Skeletal muscle satellite cell (primary cell): ENCODE measurements at regions not wholly inside any gene's neighbourhood (a gene's known extent, or its start where the extent isn't known, plus 50 kb on each side); places are given as distances from the start of the nearest gene placed in this dataset.

Experiments
- H3K27me3 ChIP-seq: 2 replicates; pipeline ENCODE4 v1.7.0; 2013; ENCODE audit warnings: low read length; ENCODE audit not compliant: control insufficient read depth, insufficient read depth
- H3K36me3 ChIP-seq: 2 replicates; pipeline ENCODE4 v1.7.0; 2013; ENCODE audit warnings: mild to moderate bottlenecking, control low read depth, low read length; ENCODE audit not compliant: insufficient read depth
- H3K4me1 ChIP-seq: 2 replicates; pipeline ENCODE4 v1.7.0; 2013; ENCODE audit warnings: low read length; ENCODE audit not compliant: control insufficient read depth, insufficient read depth
- H3K4me2 ChIP-seq: 2 replicates; pipeline ENCODE4 v1.7.0; 2013; ENCODE audit warnings: mild to moderate bottlenecking, low read length
- H3K4me3 ChIP-seq: 2 replicates; pipeline ENCODE4 v1.7.0; 2013; ENCODE audit warnings: low read length
- H3K9ac ChIP-seq: 2 replicates; pipeline ENCODE4 v1.7.0; 2013; ENCODE audit warnings: mild to moderate bottlenecking, low read depth, low read length, moderate library complexity
- H3K9me3 ChIP-seq: replicated peaks from 2 replicates; pipeline ENCODE4 v1.7.0; 2013; ENCODE audit warnings: mild to moderate bottlenecking, control low read depth, low read length

DNA sequence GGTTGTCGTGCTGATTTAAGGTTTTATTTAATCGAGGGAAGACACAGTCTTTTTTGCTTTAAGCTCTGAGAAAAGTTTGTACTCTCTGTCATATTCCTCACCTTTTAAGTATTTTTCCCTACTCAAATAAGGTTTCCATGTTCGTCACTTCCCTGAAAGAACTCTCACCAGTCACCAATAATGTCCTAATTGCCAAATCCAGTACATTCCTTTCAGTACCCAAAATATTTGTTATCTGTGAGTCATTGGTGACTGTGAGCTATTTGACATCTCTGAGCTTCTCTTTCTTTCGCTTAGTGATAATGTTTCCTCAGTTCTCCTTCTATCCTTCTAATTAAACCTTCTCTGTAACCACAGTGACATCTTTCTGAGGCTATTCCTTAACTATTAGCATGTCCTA is 874.2 kb upstream of the ADGRL2 start:
- H3K9me3 ChIP-seq = peaks cover 6% of the 10 kb centered on the region
- no peak overlapping the region for H3K9ac ChIP-seq
- no peaks in the 10 kb centered on the region for H3K27me3 ChIP-seq
- H3K4me1 ChIP-seq = no peaks in the 10 kb centered on the region
- no peak overlapping the region for H3K4me3 ChIP-seq
- no peaks in the 10 kb centered on the region for H3K36me3 ChIP-seq
- H3K4me2 ChIP-seq = no peak overlapping the region

DNA sequence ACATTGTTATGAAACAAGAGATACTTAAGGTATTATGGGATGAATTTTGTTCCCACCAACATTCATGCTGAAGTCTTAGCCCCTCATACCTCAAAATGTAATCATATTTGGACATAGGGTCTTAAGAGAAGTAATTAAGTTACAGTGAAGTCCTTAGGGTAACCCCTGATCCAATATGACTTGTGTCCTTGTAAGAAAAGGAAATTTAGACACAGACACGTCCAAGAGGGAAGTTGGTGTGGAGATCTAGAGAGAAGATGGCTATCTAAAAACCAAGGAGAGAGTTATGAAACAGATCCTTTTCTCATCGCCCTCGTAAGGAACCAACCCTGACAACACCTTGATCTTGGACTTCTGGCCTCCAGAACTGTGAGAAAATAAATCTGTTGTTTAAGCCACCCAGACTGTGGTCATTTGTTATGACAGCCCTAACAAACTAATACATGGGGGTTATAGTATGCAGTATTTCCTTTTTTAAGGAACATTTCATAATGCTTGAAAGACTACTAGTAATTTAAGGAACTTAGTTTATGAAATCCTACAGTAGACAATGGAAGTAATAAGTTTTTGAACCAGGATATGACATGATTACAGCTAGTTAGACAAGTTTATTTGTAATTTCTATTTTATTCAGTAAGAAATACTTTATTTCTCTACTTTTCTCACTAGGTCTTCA is 875.5 kb upstream of the ADGRL2 start:
- no peak overlapping the region for H3K4me2 ChIP-seq
- peaks cover 2% of the 10 kb centered on the region for H3K9me3 ChIP-seq
- H3K4me1 ChIP-seq = no peaks in the 10 kb centered on the region
- no peaks in the 10 kb centered on the region for H3K36me3 ChIP-seq
- no peak overlapping the region for H3K9ac ChIP-seq
- no peak overlapping the region for H3K4me3 ChIP-seq
- no peaks in the 10 kb centered on the region for H3K27me3 ChIP-seq

DNA sequence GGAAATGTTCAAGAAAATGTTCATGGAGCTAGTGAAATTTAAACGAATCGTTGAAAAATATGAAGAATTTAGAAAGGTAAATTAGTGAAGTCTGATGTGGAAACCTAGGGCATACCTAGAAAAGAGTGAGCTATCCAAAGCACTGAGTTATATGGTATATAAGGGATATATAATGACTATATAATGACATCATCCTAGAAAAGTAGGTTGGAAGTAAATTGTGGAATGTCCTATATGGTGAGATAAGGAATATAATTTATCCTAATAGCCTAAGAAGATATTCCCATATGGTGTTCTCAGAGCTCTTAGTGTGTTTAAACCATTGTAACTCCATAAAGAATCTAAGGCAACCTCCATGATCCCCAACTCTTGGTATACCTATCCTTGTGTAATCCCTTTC is 876.4 kb upstream of the ADGRL2 start:
- H3K4me3 ChIP-seq = no peak overlapping the region
- H3K27me3 ChIP-seq = no peaks in the 10 kb centered on the region
- no peaks in the 10 kb centered on the region for H3K9me3 ChIP-seq
- no peaks in the 10 kb centered on the region for H3K36me3 ChIP-seq
- H3K4me2 ChIP-seq = no peak overlapping the region
- H3K4me1 ChIP-seq = no peaks in the 10 kb centered on the region
- H3K9ac ChIP-seq = no peak overlapping the region

- no peak overlapping the region for H3K9ac ChIP-seq
- H3K4me3 ChIP-seq = no peak overlapping the region
- no peaks in the 10 kb centered on the region for H3K27me3 ChIP-seq
- H3K9me3 ChIP-seq = no peaks in the 10 kb centered on the region
- no peak overlapping the region for H3K4me2 ChIP-seq
- no peaks in the 10 kb centered on the region for H3K36me3 ChIP-seq
- no peaks in the 10 kb centered on the region for H3K4me1 ChIP-seq
Measured at GRCh38 chr1:80922906-80923305, 877.8 kb upstream of the ADGRL2 start.

DNA sequence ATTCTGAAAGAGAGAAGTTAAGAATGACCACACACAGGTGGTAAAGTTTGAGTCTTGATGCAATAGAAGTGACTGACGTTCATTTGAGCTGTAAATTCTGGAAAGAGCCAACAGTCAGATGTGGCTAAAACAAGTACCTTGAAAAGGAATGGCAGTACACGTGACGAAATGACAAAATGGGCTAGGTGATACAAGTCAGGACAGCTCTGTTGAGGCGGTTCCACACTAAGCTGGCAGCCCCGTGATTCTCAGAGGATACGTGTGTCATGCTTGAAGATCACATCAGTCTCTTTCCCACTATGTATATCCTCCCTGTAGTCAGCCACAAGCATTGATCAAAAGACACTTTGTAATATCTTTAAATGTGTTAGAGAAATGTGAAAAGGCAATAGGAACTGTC is 881.3 kb upstream of the ADGRL2 start:
- Histone ChIP-seq H3K4me2 (no peak overlapping the region), H3K9me3 (no peaks in the 10 kb centered on the region), H3K4me3 (no peak overlapping the region), H3K36me3 (no peaks in the 10 kb centered on the region), H3K9ac (no peak overlapping the region), H3K4me1 (no peaks in the 10 kb centered on the region), H3K27me3 (no peaks in the 10 kb centered on the region)

GRCh38 chr1:80918380-80918779 is 882.4 kb upstream of the ADGRL2 start:
- Histone ChIP-seq H3K4me1 (no peaks in the 10 kb centered on the region), H3K4me2 (no peak overlapping the region), H3K9me3 (no peaks in the 10 kb centered on the region), H3K4me3 (no peak overlapping the region), H3K27me3 (no peaks in the 10 kb centered on the region), H3K36me3 (no peaks in the 10 kb centered on the region), H3K9ac (no peak overlapping the region)

DNA sequence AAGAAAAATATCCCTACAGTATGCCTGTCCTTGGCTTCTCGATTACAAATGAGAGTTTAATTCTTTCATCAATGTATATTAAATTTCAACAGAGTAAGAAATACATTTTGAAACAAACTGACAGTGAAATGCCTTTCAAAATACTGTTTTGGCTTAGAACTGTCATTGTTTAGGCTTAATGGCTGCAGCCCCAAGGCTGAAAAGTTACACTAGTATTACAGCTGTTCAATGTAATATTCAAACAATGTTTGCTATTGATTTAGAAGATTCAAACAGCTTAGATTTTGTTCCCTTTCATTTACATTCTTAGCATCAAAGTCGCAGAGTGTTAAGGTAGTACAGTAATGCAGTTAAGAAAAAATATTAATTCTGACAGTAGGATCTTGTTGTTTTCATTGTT is 882.9 kb upstream of the ADGRL2 start:
- H3K4me1 ChIP-seq = no peaks in the 10 kb centered on the region
- H3K4me3 ChIP-seq = no peak overlapping the region
- H3K4me2 ChIP-seq = no peak overlapping the region
- no peak overlapping the region for H3K9ac ChIP-seq
- H3K27me3 ChIP-seq = no peaks in the 10 kb centered on the region
- H3K9me3 ChIP-seq = no peaks in the 10 kb centered on the region
- H3K36me3 ChIP-seq = no peaks in the 10 kb centered on the region

- Histone ChIP-seq H3K4me1 (no peaks in the 10 kb centered on the region), H3K4me2 (no peak overlapping the region), H3K9me3 (no peaks in the 10 kb centered on the region), H3K27me3 (no peaks in the 10 kb centered on the region), H3K9ac (no peak overlapping the region), H3K36me3 (no peaks in the 10 kb centered on the region), H3K4me3 (no peak overlapping the region)
Measured at GRCh38 chr1:80917225-80917624, 883.5 kb upstream of the ADGRL2 start.

GRCh38 chr1:80915491-80915890 is 885.2 kb upstream of the ADGRL2 start:
- H3K9ac ChIP-seq = no peak overlapping the region
- H3K4me3 ChIP-seq = no peak overlapping the region
- no peaks in the 10 kb centered on the region for H3K27me3 ChIP-seq
- H3K36me3 ChIP-seq = no peaks in the 10 kb centered on the region
- H3K4me1 ChIP-seq = no peaks in the 10 kb centered on the region
- H3K9me3 ChIP-seq = no peaks in the 10 kb centered on the region
- no peak overlapping the region for H3K4me2 ChIP-seq

DNA sequence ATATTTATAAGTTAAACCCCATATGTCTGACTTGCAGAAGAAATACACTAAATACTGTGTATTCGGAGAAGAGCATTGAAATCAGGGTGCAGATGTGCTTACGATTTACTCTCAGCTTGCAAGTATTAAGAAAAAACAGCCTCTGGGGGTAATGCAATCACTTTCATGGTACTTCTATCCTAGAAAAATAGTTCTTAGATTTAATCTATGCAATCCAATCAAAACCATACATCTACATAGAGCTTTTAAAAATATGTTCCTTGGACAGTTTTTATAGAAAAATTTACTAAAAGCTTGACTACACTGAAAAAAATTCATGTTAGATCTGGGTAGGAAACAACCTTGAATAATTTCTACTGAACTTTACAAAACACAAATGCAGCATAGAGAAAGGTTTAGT is 890.3 kb upstream of the ADGRL2 start:
- Histone ChIP-seq H3K4me1 (no peaks in the 10 kb centered on the region), H3K4me2 (no peak overlapping the region), H3K36me3 (no peaks in the 10 kb centered on the region), H3K9me3 (no peaks in the 10 kb centered on the region), H3K9ac (no peak overlapping the region), H3K4me3 (no peak overlapping the region), H3K27me3 (no peaks in the 10 kb centered on the region)

GRCh38 chr1:80909172-80909784 is 891.5 kb upstream of the ADGRL2 start:
- H3K36me3 ChIP-seq = no peaks in the 10 kb centered on the region
- H3K9me3 ChIP-seq = no peaks in the 10 kb centered on the region
- H3K4me2 ChIP-seq = no peak overlapping the region
- no peaks in the 10 kb centered on the region for H3K4me1 ChIP-seq
- H3K4me3 ChIP-seq = no peak overlapping the region
- no peak overlapping the region for H3K9ac ChIP-seq
- H3K27me3 ChIP-seq = no peaks in the 10 kb centered on the region

DNA sequence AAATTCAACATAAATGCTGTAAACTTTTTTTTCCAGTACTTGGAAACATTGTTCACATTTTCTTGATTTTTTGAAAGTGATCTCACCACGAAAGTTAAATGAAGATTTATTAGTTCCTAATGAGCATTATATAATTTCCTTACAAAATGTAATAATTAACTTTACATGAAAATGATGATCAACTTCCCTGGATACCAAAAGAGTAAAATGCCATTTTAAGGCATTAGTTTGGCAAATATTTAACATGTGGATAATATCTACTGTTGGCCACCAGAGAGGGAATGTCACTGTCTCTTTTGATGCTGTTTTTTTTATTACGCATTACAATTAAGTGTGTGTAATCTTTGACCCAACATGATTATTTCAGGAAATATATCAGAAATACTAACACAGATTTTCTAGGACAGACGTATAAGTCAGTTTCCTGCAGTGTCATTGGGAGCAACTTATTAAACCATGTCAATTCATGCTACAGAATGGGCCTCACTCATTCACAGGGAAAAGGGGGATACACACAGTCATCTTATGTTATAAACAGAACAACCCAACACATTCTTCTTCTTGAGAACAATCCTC is 903.9 kb upstream of the ADGRL2 start:
- H3K4me3 ChIP-seq = no peak overlapping the region
- no peaks in the 10 kb centered on the region for H3K36me3 ChIP-seq
- H3K9ac ChIP-seq = no peak overlapping the region
- no peaks in the 10 kb centered on the region for H3K27me3 ChIP-seq
- no peaks in the 10 kb centered on the region for H3K9me3 ChIP-seq
- H3K4me2 ChIP-seq = no peak overlapping the region
- H3K4me1 ChIP-seq = no peaks in the 10 kb centered on the region
